HepG2 (cell line): ENCODE measurements at regions not wholly inside any gene's neighbourhood (a gene's known extent, or its start where the extent isn't known, plus 50 kb on each side); places are given as distances from the start of the nearest gene placed in this dataset.

ENCODE experiments used
- ATAC-seq: fragments of 200-7000 bp; cut with Tn5 transposase; 3 replicates; pipeline ENCODE4 v1.9.1; 2020; ENCODE audit warnings: mild to moderate bottlenecking, moderate library complexity
- BruUV-seq: library from RNA; stranded (reverse); fragments of 400-500 nt; replicated peaks from 2 replicates; lab custom pipeline; 2021; lab: Mats Ljungman, UMichigan
- CTCF ChIA-PET: fragments of 300-600 bp; formaldehyde crosslinking; extraction: SDS; loops from one replicate; lab custom pipeline; 2021; ENCODE audit warnings: low total read pairs, inconsistent platforms, low intra/inter-chr PET ratio; lab: Yijun Ruan, JAX
- POLR2A ChIA-PET: fragments of 350-600 bp; sonication (Branson Sonifier 250); formaldehyde crosslinking; loops from one replicate; lab custom pipeline; 2020; ENCODE audit warnings: antibody characterized with exemption, inconsistent platforms; lab: Yijun Ruan, JAX
- DNase-seq: peaks from one replicate; pipeline ENCODE4 v3.0.0-alpha.2; 2015; ENCODE audit warnings: low spot score
- FAIRE-seq: peaks from 3 replicates; lab custom pipeline; 2011; peaks lifted over from hg19 to GRCh38; lab: Jason Lieb, UNC
- H2AFZ ChIP-seq: one replicate; pipeline ENCODE4 v1.6.1; 2011; ENCODE audit warnings: low read length, inconsistent platforms
- H3K27ac ChIP-seq: fragments of 300-600 bp; 3 replicates; pipeline ENCODE4 v1.8.0; 2011; ENCODE audit warnings: mixed run types, mild to moderate bottlenecking, mixed read lengths, low read length, inconsistent platforms; ENCODE audit not compliant: insufficient read depth; ENCODE audit errors: extremely low read length
- H3K27me3 ChIP-seq, 2 experiments: fragments of 200-600 bp in 1 of 2; 2 replicates in 1 of 2; 3 replicates in 1 of 2; pipeline versions ENCODE4 v1.6.0 to v1.8.0; 2011; ENCODE audit warnings: low read length in 2 of 2, mild to moderate bottlenecking in 2 of 2, moderate library complexity in 2 of 2, inconsistent platforms in 1 of 2; ENCODE audit not compliant: insufficient read depth in 2 of 2, control insufficient read depth in 1 of 2
- H3K36me3 ChIP-seq, 2 experiments: fragments of 200-600 bp in 1 of 2; replicated peaks in 1 of 2; 2 replicates in 1 of 2; 3 replicates in 1 of 2; pipeline versions ENCODE4 v1.5.1 to v1.8.0; 2011; ENCODE audit warnings: low read length in 2 of 2, inconsistent platforms in 1 of 2; ENCODE audit not compliant: insufficient read depth in 2 of 2, control insufficient read depth in 1 of 2
- H3K4me1 ChIP-seq: 2 replicates; pipeline ENCODE4 v1.5.1; 2012; ENCODE audit warnings: low read length, inconsistent platforms; ENCODE audit not compliant: insufficient read depth
- H3K4me2 ChIP-seq: 2 replicates; pipeline ENCODE4 v1.6.0; 2011; ENCODE audit warnings: low read depth, low read length, inconsistent platforms
- H3K4me3 ChIP-seq, 3 experiments: fragments of 200-600 bp in 1 of 3; sonication (generic), shearing (Covaris generic) in 1 of 3; replicated peaks in 1 of 3; 2 replicates each; pipeline ENCODE4 v1.5.1; 2011 to 2016; ENCODE audit warnings: low read length in 3 of 3, inconsistent platforms in 2 of 3, low read depth in 2 of 3, mild to moderate bottlenecking in 2 of 3, control low read depth in 1 of 3, mixed read lengths in 1 of 3; ENCODE audit not compliant: insufficient read depth in 1 of 3
- H3K79me2 ChIP-seq: one replicate; pipeline ENCODE4 v1.6.1; 2011; ENCODE audit warnings: low read length, inconsistent platforms; ENCODE audit not compliant: insufficient read depth
- H3K9ac ChIP-seq: 2 replicates; pipeline ENCODE4 v1.6.0; 2011; ENCODE audit warnings: mild to moderate bottlenecking, low read depth, low read length, inconsistent platforms; ENCODE audit not compliant: insufficient read depth
- H3K9me3 ChIP-seq: 2 replicates; pipeline ENCODE4 v1.5.1; 2012; ENCODE audit warnings: mild to moderate bottlenecking, low read length
- H4K20me1 ChIP-seq: 2 replicates; pipeline ENCODE4 v1.6.0; 2011; ENCODE audit warnings: inconsistent platforms, mild to moderate bottlenecking, low read length, moderate library complexity; ENCODE audit not compliant: insufficient read depth
- BHLHE40 ChIP-seq: IDR thresholded peaks from 2 replicates; pipeline ENCODE4 v1.6.1; 2011; ENCODE audit warnings: low read length, improper control_type of control experiment
- CAMTA2 ChIP-seq: sonication (generic); formaldehyde crosslinking; IDR thresholded peaks from 2 replicates; pipeline ENCODE4 v1.4.0; 2020; ENCODE audit warnings: mild to moderate bottlenecking, missing genetic modification reagents, borderline replicate concordance
- PLRG1 ChIP-seq: fragments of 450-650 bp; conservative IDR thresholded peaks from 2 replicates; pipeline ENCODE4 v1.6.1; 2016
- RNF2 ChIP-seq: fragments of 450-650 bp; conservative IDR thresholded peaks from 2 replicates; pipeline ENCODE4 v1.6.1; 2016; ENCODE audit warnings: low read depth
- TMF1 ChIP-seq: sonication (generic); formaldehyde crosslinking; IDR thresholded peaks from 2 replicates; pipeline ENCODE4 v1.8.1; 2022; ENCODE audit warnings: low read depth, missing genetic modification reagents
- YY1 ChIP-seq: IDR thresholded peaks from 2 replicates; pipeline ENCODE4 v1.6.1; 2011; ENCODE audit warnings: low read length, low read depth, moderate library complexity, mild to moderate bottlenecking; ENCODE audit not compliant: insufficient read depth, insufficient replicate concordance
- ZEB1 ChIP-seq: IDR thresholded peaks from 2 replicates; pipeline ENCODE4 v1.6.1; 2012; ENCODE audit warnings: mild to moderate bottlenecking, low read depth, inconsistent platforms; ENCODE audit not compliant: insufficient replicate concordance
- ZNF589 ChIP-seq: sonication (generic); formaldehyde crosslinking; conservative IDR thresholded peaks from 2 replicates; pipeline ENCODE4 v1.8.0; 2022; ENCODE audit warnings: mild to moderate bottlenecking, moderate library complexity, missing genetic modification reagents
- ZNF704 ChIP-seq: sonication (generic); formaldehyde crosslinking; IDR thresholded peaks from 2 replicates; pipeline ENCODE4 v1.8.1; 2023; ENCODE audit warnings: mild to moderate bottlenecking, inconsistent platforms, moderate library complexity, missing genetic modification reagents, borderline replicate concordance
- ZNF720 ChIP-seq: sonication (generic); formaldehyde crosslinking; IDR thresholded peaks from 2 replicates; pipeline ENCODE4 v1.4.0; 2020; ENCODE audit warnings: missing genetic modification reagents
- ZSCAN20 ChIP-seq: sonication (generic); formaldehyde crosslinking; IDR thresholded peaks from 2 replicates; pipeline ENCODE4 v1.4.0; 2020; ENCODE audit warnings: missing genetic modification reagents, mild to moderate bottlenecking, borderline replicate concordance
- WGBS: methylation state at CpG from one replicate; pipeline ENCODE4 v1.1.6; 2017; ENCODE audit warnings: low lambda C conversion rate; 5-methylcytosine and 5-hydroxymethylcytosine counted together
- in situ Hi-C: cut with HindIII; loops from 2 replicates; pipeline ENCODE4 v1.10.0; 2017; ENCODE audit warnings: low pct_unique_long_range_greater_than_20kb; ENCODE audit not compliant: extremely low pct_ligation_motif_present
- intact Hi-C: fragments of 100-400 bp; cut with micrococcal nuclease; formaldehyde crosslinking; loops from one replicate; pipeline ENCODE4 v1.10.0; 2022; ENCODE audit not compliant: unreplicated experiment
- TF ChIP-seq, protein P1 (sequence below): sonication (generic); formaldehyde crosslinking; IDR thresholded peaks from 2 replicates; pipeline ENCODE4 v1.9.0; 2021; ENCODE audit warnings: missing genetic modification reagents, borderline replicate concordance
- TF ChIP-seq, protein P2 (sequence below): sonication (generic); formaldehyde crosslinking; IDR thresholded peaks from 2 replicates; pipeline ENCODE4 v1.5.0; 2020; ENCODE audit warnings: mild to moderate bottlenecking, missing genetic modification reagents

- H3K27me3 ChIP-seq: no peaks in the 10 kb centered on the region
- no peak overlapping the region for H3K9ac ChIP-seq
- H3K4me1 ChIP-seq: no peaks in the 10 kb centered on the region
- no peaks in the 10 kb centered on the region for H4K20me1 ChIP-seq
- intact Hi-C loops: no loop called here
- no TSS peak for BruUV-seq
- H3K27ac ChIP-seq: no peak overlapping the region
- 0% methylated on average over 1 of the region's 1 CpG for WGBS
- no peak for FAIRE-seq
- no peak overlapping the region for H3K4me3 ChIP-seq
- H3K79me2 ChIP-seq: no peaks in the 10 kb centered on the region
- no peaks in the 10 kb centered on the region for H3K36me3 ChIP-seq
- ChIA-PET CTCF (no interaction called here), POLR2A (no interaction called here)
- DNase-seq: no peak
- H2AFZ ChIP-seq: no peak overlapping the region
- ATAC-seq: no peak
- H3K4me2 ChIP-seq: no peak overlapping the region
- in situ Hi-C loops: no loop called here
- peaks cover 3% of the 10 kb centered on the region; the same call in 1 of the 2 replicates for H3K9me3 ChIP-seq
- TF ChIP-seq ZNF704 (no peak), ZEB1 (no peak), CAMTA2 (no peak), PLRG1 (no peak), YY1 (no peak), ZNF720 (CRISPR knock-in tag) (no peak), TMF1 (CRISPR knock-in tag) (no peak), RNF2 (no peak), BHLHE40 (no peak), ZNF589 (no peak), ZSCAN20 (CRISPR knock-in tag) (no peak)
- TF ChIP-seq, protein P1, sequence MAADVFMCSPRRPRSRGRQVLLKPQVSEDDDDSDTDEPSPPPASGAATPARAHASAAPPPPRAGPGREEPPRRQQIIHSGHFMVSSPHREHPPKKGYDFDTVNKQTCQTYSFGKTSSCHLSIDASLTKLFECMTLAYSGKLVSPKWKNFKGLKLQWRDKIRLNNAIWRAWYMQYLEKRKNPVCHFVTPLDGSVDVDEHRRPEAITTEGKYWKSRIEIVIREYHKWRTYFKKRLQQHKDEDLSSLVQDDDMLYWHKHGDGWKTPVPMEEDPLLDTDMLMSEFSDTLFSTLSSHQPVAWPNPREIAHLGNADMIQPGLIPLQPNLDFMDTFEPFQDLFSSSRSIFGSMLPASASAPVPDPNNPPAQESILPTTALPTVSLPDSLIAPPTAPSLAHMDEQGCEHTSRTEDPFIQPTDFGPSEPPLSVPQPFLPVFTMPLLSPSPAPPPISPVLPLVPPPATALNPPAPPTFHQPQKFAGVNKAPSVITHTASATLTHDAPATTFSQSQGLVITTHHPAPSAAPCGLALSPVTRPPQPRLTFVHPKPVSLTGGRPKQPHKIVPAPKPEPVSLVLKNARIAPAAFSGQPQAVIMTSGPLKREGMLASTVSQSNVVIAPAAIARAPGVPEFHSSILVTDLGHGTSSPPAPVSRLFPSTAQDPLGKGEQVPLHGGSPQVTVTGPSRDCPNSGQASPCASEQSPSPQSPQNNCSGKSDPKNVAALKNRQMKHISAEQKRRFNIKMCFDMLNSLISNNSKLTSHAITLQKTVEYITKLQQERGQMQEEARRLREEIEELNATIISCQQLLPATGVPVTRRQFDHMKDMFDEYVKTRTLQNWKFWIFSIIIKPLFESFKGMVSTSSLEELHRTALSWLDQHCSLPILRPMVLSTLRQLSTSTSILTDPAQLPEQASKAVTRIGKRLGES (CRISPR knock-in tag): no peak
- TF ChIP-seq, protein P2, sequence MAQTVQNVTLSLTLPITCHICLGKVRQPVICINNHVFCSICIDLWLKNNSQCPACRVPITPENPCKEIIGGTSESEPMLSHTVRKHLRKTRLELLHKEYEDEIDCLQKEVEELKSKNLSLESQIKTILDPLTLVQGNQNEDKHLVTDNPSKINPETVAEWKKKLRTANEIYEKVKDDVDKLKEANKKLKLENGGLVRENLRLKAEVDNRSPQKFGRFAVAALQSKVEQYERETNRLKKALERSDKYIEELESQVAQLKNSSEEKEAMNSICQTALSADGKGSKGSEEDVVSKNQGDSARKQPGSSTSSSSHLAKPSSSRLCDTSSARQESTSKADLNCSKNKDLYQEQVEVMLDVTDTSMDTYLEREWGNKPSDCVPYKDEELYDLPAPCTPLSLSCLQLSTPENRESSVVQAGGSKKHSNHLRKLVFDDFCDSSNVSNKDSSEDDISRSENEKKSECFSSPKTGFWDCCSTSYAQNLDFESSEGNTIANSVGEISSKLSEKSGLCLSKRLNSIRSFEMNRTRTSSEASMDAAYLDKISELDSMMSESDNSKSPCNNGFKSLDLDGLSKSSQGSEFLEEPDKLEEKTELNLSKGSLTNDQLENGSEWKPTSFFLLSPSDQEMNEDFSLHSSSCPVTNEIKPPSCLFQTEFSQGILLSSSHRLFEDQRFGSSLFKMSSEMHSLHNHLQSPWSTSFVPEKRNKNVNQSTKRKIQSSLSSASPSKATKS (CRISPR knock-in tag): no peak
Observed at GRCh38 chr1:98130408-98130807, 209.6 kb upstream of the DPYD start.
